Astrocyte (in vitro differentiated cells and primary cell): ENCODE measurements at regions not wholly inside any gene's neighbourhood (a gene's known extent, or its start where the extent isn't known, plus 50 kb on each side); places are given as distances from the start of the nearest gene placed in this dataset.
A peak's percentile ranks its signal among the peaks of the same experiment; 100 is the strongest.

Experiments used
- DNase-seq: peaks from one replicate; pipeline ENCODE4 v3.0.0-alpha.2; 2010; ENCODE audit warnings: low read depth
- FAIRE-seq: peaks from 2 replicates; lab custom pipeline; 2011; peaks lifted over from hg19 to GRCh38; lab: Jason Lieb, UNC
- H2AFZ ChIP-seq: 2 replicates; pipeline ENCODE4 v1.6.0; 2012; ENCODE audit warnings: low read depth, low read length, inconsistent platforms
- H3K27ac ChIP-seq: 2 replicates; pipeline ENCODE4 v1.5.1; 2011; ENCODE audit warnings: low read depth, low read length, inconsistent platforms
- H3K27me3 ChIP-seq: 2 replicates; pipeline ENCODE4 v1.6.0; 2011; ENCODE audit warnings: low read length, inconsistent platforms; ENCODE audit not compliant: insufficient read depth
- H3K36me3 ChIP-seq: 2 replicates; pipeline ENCODE4 v1.5.1; 2011; ENCODE audit warnings: low read length, inconsistent platforms; ENCODE audit not compliant: insufficient read depth
- H3K4me1 ChIP-seq: 2 replicates; pipeline ENCODE4 v1.5.1; 2011; ENCODE audit warnings: low read length, inconsistent platforms; ENCODE audit not compliant: insufficient read depth
- H3K4me2 ChIP-seq: 2 replicates; pipeline ENCODE4 v1.6.0; 2012; ENCODE audit warnings: low read length, inconsistent platforms
- H3K4me3 ChIP-seq: 2 replicates; pipeline ENCODE4 v1.5.1; 2011; ENCODE audit warnings: low read depth, mild to moderate bottlenecking, low read length, inconsistent platforms; ENCODE audit not compliant: insufficient read depth
- H3K79me2 ChIP-seq: 2 replicates; pipeline ENCODE4 v1.6.0; 2012; ENCODE audit warnings: mild to moderate bottlenecking, low read length, inconsistent platforms; ENCODE audit not compliant: insufficient read depth
- H3K9ac ChIP-seq: 2 replicates; pipeline ENCODE4 v1.6.0; 2012; ENCODE audit warnings: mild to moderate bottlenecking, low read length, inconsistent platforms
- H3K9me3 ChIP-seq: 2 replicates; pipeline ENCODE4 v1.5.1; 2012; ENCODE audit warnings: low read depth, mild to moderate bottlenecking, low read length, inconsistent platforms; ENCODE audit not compliant: insufficient read depth
- H4K20me1 ChIP-seq: 2 replicates; pipeline ENCODE4 v1.6.0; 2012; ENCODE audit warnings: low read length, inconsistent platforms; ENCODE audit not compliant: insufficient read depth
- H3K27ac Mint-ChIP-seq: one replicate; pipeline ENCODE4 v1.8.0; 2021; ENCODE audit warnings: mild to moderate bottlenecking, mixed read lengths; ENCODE audit not compliant: unreplicated experiment
- H3K27me3 Mint-ChIP-seq: one replicate; pipeline ENCODE4 v1.8.0; 2021; ENCODE audit warnings: low read depth, mixed read lengths; ENCODE audit not compliant: unreplicated experiment
- H3K36me3 Mint-ChIP-seq: one replicate; pipeline ENCODE4 v1.8.0; 2021; ENCODE audit warnings: low read depth, mixed read lengths; ENCODE audit not compliant: unreplicated experiment
- H3K4me1 Mint-ChIP-seq: one replicate; pipeline ENCODE4 v1.8.0; 2021; ENCODE audit warnings: low read depth, mixed read lengths; ENCODE audit not compliant: unreplicated experiment
- H3K4me3 Mint-ChIP-seq: one replicate; pipeline ENCODE4 v1.8.0; 2021; ENCODE audit warnings: mild to moderate bottlenecking, moderate library complexity, mixed read lengths; ENCODE audit not compliant: unreplicated experiment
- H3K9me3 Mint-ChIP-seq: one replicate; pipeline ENCODE4 v1.8.0; 2021; ENCODE audit warnings: mild to moderate bottlenecking, mixed read lengths; ENCODE audit not compliant: unreplicated experiment
- CTCF ChIP-seq: IDR thresholded peaks from 2 replicates; pipeline ENCODE4 v1.5.1; 2011; ENCODE audit warnings: low read depth, mild to moderate bottlenecking, inconsistent platforms, low read length, moderate library complexity; ENCODE audit not compliant: insufficient read depth
- EZH2 ChIP-seq: IDR thresholded peaks from 2 replicates; pipeline ENCODE4 v1.6.1; 2012; ENCODE audit warnings: mild to moderate bottlenecking, low read length, inconsistent platforms; ENCODE audit not compliant: insufficient read depth

DNA sequence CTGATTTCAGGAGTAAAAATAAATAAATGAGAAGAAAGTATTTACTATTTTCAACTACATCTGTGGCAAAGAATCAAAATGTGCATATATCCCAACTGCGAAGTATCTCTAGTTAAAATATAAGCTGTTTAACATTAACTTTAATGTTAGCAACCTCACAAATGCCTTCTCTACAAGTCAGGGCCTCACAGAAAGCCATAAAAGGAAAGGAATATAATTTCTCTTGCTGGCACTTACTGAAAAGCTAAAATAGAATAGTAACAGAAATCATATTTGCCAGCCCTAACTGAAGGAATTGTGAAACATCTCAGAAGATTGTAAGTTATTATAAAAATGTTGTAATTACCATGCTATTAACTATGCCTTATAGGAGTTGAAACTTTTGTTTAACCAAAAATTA, 65.1 kb upstream of the MBNL1 start:
- no peak overlapping the region for H3K27ac ChIP-seq
- no peak overlapping the region for H2AFZ ChIP-seq
- no peak overlapping the region for H3K4me3 ChIP-seq
- H3K27me3 ChIP-seq, result no peaks in the 10 kb centered on the region
- H3K4me3 Mint-ChIP-seq, result no peak overlapping the region
- no peaks in the 10 kb centered on the region for H3K79me2 ChIP-seq
- H3K27ac Mint-ChIP-seq, result no peak overlapping the region
- no peaks in the 10 kb centered on the region for H3K36me3 Mint-ChIP-seq
- H3K4me1 ChIP-seq, result no peaks in the 10 kb centered on the region
- no peaks in the 10 kb centered on the region for H3K9me3 Mint-ChIP-seq
- TF ChIP-seq CTCF (no peak), EZH2 (no peak)
- H3K36me3 ChIP-seq, result no peaks in the 10 kb centered on the region
- DNase-seq (no peak), FAIRE-seq (peak; percentile 50)
- no peaks in the 10 kb centered on the region for H4K20me1 ChIP-seq
- no peak overlapping the region for H3K4me2 ChIP-seq
- no peak overlapping the region for H3K9ac ChIP-seq
- H3K9me3 ChIP-seq, result no peaks in the 10 kb centered on the region
- peaks cover 13% of the 10 kb centered on the region for H3K4me1 Mint-ChIP-seq
- H3K27me3 Mint-ChIP-seq, result no peaks in the 10 kb centered on the region

DNA sequence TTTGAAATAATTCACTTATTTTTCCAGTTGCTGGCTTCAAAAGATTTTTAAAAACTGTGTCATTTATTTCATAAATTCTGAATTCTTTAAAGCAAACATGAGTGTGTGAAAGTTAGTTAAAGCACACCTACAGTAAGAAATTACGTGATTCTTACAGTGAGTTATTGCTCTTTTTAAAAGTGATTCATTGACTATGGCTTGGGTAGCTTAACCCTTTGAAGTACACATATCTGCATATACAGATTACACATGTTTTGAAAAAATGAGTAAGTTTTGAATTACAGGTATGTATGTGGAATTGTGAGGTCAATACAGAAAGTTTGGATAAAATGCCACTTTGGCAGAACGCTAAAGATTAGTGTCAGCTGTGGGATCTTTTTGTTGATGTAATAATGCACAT, 64.5 kb upstream of the MBNL1 start:
- Mint-ChIP-seq H3K4me1 (peaks cover 16% of the 10 kb centered on the region), H3K27me3 (no peaks in the 10 kb centered on the region), H3K4me3 (no peak overlapping the region), H3K36me3 (no peaks in the 10 kb centered on the region), H3K9me3 (no peaks in the 10 kb centered on the region), H3K27ac (no peak overlapping the region)
- H3K9me3 ChIP-seq, result no peaks in the 10 kb centered on the region
- no peak overlapping the region for H3K9ac ChIP-seq
- no peaks in the 10 kb centered on the region for H4K20me1 ChIP-seq
- no peak for DNase-seq
- no peaks in the 10 kb centered on the region for H3K27me3 ChIP-seq
- no peaks in the 10 kb centered on the region for H3K4me1 ChIP-seq
- TF ChIP-seq EZH2, result no peak
- TF ChIP-seq CTCF, result no peak
- H3K27ac ChIP-seq, result no peak overlapping the region
- no peaks in the 10 kb centered on the region for H3K36me3 ChIP-seq
- FAIRE-seq, result no peak
- H3K79me2 ChIP-seq, result no peaks in the 10 kb centered on the region
- H3K4me2 ChIP-seq, result no peak overlapping the region
- H3K4me3 ChIP-seq, result no peak overlapping the region
- H2AFZ ChIP-seq, result no peak overlapping the region

- H3K4me2 ChIP-seq, result no peak overlapping the region
- H3K36me3 Mint-ChIP-seq, result no peaks in the 10 kb centered on the region
Observed at GRCh38 chr3:152205097-152205593, 63.6 kb upstream of the MBNL1 start.

More at GRCh38 chr3:152205097-152205593, 63.6 kb upstream of the MBNL1 start:
- TF ChIP-seq CTCF (no peak), EZH2 (no peak)
- Histone ChIP-seq H3K4me1 (no peaks in the 10 kb centered on the region), H3K36me3 (no peaks in the 10 kb centered on the region), H3K79me2 (no peaks in the 10 kb centered on the region), H3K9ac (no peak overlapping the region), H3K27me3 (no peaks in the 10 kb centered on the region), H4K20me1 (no peaks in the 10 kb centered on the region), H3K27ac (no peak overlapping the region), H2AFZ (no peak overlapping the region), H3K4me3 (no peak overlapping the region), H3K9me3 (no peaks in the 10 kb centered on the region)
- Mint-ChIP-seq H3K4me3 (peak overlapping the region; percentile 4), H3K27me3 (no peaks in the 10 kb centered on the region), H3K27ac (no peak overlapping the region), H3K9me3 (no peaks in the 10 kb centered on the region), H3K4me1 (peaks cover 16% of the 10 kb centered on the region)
- DNase-seq, result no peak
- FAIRE-seq, result peak; percentile 56
